Astrocyte (in vitro differentiated cells and primary cell): ENCODE measurements at regions not wholly inside any gene's neighbourhood (a gene's known extent, or its start where the extent isn't known, plus 50 kb on each side); places are given as distances from the start of the nearest gene placed in this dataset.

Source experiments
- DNase-seq: peaks from one replicate; pipeline ENCODE4 v3.0.0-alpha.2; 2010; ENCODE audit warnings: low read depth
- FAIRE-seq: peaks from 2 replicates; lab custom pipeline; 2011; peaks lifted over from hg19 to GRCh38; lab: Jason Lieb, UNC
- H2AFZ ChIP-seq: 2 replicates; pipeline ENCODE4 v1.6.0; 2012; ENCODE audit warnings: low read depth, low read length, inconsistent platforms
- H3K27ac ChIP-seq: 2 replicates; pipeline ENCODE4 v1.5.1; 2011; ENCODE audit warnings: low read depth, low read length, inconsistent platforms
- H3K27me3 ChIP-seq: 2 replicates; pipeline ENCODE4 v1.6.0; 2011; ENCODE audit warnings: low read length, inconsistent platforms; ENCODE audit not compliant: insufficient read depth
- H3K36me3 ChIP-seq: 2 replicates; pipeline ENCODE4 v1.5.1; 2011; ENCODE audit warnings: low read length, inconsistent platforms; ENCODE audit not compliant: insufficient read depth
- H3K4me1 ChIP-seq: 2 replicates; pipeline ENCODE4 v1.5.1; 2011; ENCODE audit warnings: low read length, inconsistent platforms; ENCODE audit not compliant: insufficient read depth
- H3K4me2 ChIP-seq: 2 replicates; pipeline ENCODE4 v1.6.0; 2012; ENCODE audit warnings: low read length, inconsistent platforms
- H3K4me3 ChIP-seq: 2 replicates; pipeline ENCODE4 v1.5.1; 2011; ENCODE audit warnings: low read depth, mild to moderate bottlenecking, low read length, inconsistent platforms; ENCODE audit not compliant: insufficient read depth
- H3K79me2 ChIP-seq: 2 replicates; pipeline ENCODE4 v1.6.0; 2012; ENCODE audit warnings: mild to moderate bottlenecking, low read length, inconsistent platforms; ENCODE audit not compliant: insufficient read depth
- H3K9ac ChIP-seq: 2 replicates; pipeline ENCODE4 v1.6.0; 2012; ENCODE audit warnings: mild to moderate bottlenecking, low read length, inconsistent platforms
- H3K9me3 ChIP-seq: 2 replicates; pipeline ENCODE4 v1.5.1; 2012; ENCODE audit warnings: low read depth, mild to moderate bottlenecking, low read length, inconsistent platforms; ENCODE audit not compliant: insufficient read depth
- H4K20me1 ChIP-seq: 2 replicates; pipeline ENCODE4 v1.6.0; 2012; ENCODE audit warnings: low read length, inconsistent platforms; ENCODE audit not compliant: insufficient read depth
- H3K27ac Mint-ChIP-seq: one replicate; pipeline ENCODE4 v1.8.0; 2021; ENCODE audit warnings: mild to moderate bottlenecking, mixed read lengths; ENCODE audit not compliant: unreplicated experiment
- H3K27me3 Mint-ChIP-seq: one replicate; pipeline ENCODE4 v1.8.0; 2021; ENCODE audit warnings: low read depth, mixed read lengths; ENCODE audit not compliant: unreplicated experiment
- H3K36me3 Mint-ChIP-seq: one replicate; pipeline ENCODE4 v1.8.0; 2021; ENCODE audit warnings: low read depth, mixed read lengths; ENCODE audit not compliant: unreplicated experiment
- H3K4me1 Mint-ChIP-seq: one replicate; pipeline ENCODE4 v1.8.0; 2021; ENCODE audit warnings: low read depth, mixed read lengths; ENCODE audit not compliant: unreplicated experiment
- H3K4me3 Mint-ChIP-seq: one replicate; pipeline ENCODE4 v1.8.0; 2021; ENCODE audit warnings: mild to moderate bottlenecking, moderate library complexity, mixed read lengths; ENCODE audit not compliant: unreplicated experiment
- H3K9me3 Mint-ChIP-seq: one replicate; pipeline ENCODE4 v1.8.0; 2021; ENCODE audit warnings: mild to moderate bottlenecking, mixed read lengths; ENCODE audit not compliant: unreplicated experiment
- EZH2 ChIP-seq: IDR thresholded peaks from 2 replicates; pipeline ENCODE4 v1.6.1; 2012; ENCODE audit warnings: mild to moderate bottlenecking, low read length, inconsistent platforms; ENCODE audit not compliant: insufficient read depth
- TF ChIP-seq, protein P1 (sequence below): IDR thresholded peaks from 2 replicates; pipeline ENCODE4 v1.5.1; 2011; ENCODE audit warnings: low read depth, mild to moderate bottlenecking, inconsistent platforms, low read length, moderate library complexity; ENCODE audit not compliant: insufficient read depth

DNA sequence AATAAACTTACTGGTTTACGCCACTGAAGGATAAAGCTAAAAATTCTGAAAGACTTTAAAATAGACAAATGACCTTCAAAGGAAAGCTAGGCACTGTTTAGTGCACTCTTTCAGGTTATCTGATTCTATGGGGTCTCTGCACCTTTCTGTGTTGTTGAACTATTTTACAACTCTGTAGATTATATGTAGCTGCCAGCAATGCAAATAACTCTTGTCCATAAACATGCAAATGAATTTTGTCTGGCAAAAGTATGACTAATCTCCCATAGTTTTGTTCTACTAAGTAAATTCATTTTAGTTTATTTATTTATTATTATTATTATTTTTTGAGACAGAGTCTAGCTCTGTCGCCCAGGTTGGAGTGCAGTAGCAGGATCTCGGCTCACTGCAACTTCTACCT is 266.3 kb upstream of the CCDC196 start:
- Mint-ChIP-seq H3K9me3 (peaks cover 2% of the 10 kb centered on the region), H3K4me1 (no peaks in the 10 kb centered on the region), H3K27me3 (no peaks in the 10 kb centered on the region), H3K27ac (no peak overlapping the region), H3K36me3 (no peaks in the 10 kb centered on the region), H3K4me3 (no peak overlapping the region)
- TF ChIP-seq, protein P1, sequence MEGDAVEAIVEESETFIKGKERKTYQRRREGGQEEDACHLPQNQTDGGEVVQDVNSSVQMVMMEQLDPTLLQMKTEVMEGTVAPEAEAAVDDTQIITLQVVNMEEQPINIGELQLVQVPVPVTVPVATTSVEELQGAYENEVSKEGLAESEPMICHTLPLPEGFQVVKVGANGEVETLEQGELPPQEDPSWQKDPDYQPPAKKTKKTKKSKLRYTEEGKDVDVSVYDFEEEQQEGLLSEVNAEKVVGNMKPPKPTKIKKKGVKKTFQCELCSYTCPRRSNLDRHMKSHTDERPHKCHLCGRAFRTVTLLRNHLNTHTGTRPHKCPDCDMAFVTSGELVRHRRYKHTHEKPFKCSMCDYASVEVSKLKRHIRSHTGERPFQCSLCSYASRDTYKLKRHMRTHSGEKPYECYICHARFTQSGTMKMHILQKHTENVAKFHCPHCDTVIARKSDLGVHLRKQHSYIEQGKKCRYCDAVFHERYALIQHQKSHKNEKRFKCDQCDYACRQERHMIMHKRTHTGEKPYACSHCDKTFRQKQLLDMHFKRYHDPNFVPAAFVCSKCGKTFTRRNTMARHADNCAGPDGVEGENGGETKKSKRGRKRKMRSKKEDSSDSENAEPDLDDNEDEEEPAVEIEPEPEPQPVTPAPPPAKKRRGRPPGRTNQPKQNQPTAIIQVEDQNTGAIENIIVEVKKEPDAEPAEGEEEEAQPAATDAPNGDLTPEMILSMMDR: no peak
- TF ChIP-seq EZH2: no peak
- Histone ChIP-seq H3K4me2 (no peak overlapping the region), H3K4me1 (no peaks in the 10 kb centered on the region), H3K4me3 (no peak overlapping the region), H3K79me2 (no peaks in the 10 kb centered on the region), H3K27ac (no peak overlapping the region), H2AFZ (no peak overlapping the region), H3K36me3 (no peaks in the 10 kb centered on the region), H4K20me1 (no peaks in the 10 kb centered on the region), H3K9me3 (peaks cover 12% of the 10 kb centered on the region), H3K9ac (no peak overlapping the region), H3K27me3 (no peaks in the 10 kb centered on the region)
- DNase-seq (no peak), FAIRE-seq (no peak)

DNA sequence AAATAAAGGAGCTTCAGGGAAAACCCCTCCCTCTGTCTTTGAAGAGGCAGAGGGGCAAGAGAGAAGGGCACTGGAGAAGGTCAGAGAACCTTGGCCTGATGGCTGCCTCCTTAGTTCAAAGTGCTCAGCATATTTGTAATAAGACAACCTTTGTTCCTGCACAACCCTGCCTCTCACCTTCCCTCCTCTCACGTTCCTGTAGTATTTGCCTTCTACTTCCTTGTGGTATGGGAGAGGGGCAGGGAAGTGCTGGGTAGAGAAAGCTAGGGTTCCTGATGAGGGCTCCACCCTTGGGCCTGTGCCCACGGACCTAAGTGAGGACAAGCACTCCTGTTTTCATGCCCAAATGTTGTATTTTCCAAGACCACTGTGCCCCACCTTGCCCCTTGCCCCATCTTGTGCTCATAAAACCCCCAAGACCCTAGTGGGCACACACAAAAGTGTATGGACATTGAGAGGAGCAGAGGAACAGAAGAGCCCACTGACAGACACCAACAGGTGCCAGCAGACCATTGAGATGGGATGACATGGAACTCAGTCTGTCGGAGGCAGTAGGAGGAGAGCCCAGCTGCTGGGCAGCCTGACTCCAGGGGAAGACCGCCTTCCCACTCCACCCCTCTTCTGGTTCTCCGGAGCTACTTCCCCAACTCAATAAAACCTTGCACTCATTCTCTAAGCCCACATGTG is 261.5 kb upstream of the CCDC196 start:
- Mint-ChIP-seq H3K36me3 (no peaks in the 10 kb centered on the region), H3K27ac (no peak overlapping the region), H3K4me1 (no peaks in the 10 kb centered on the region), H3K4me3 (no peak overlapping the region), H3K9me3 (peaks cover 7% of the 10 kb centered on the region), H3K27me3 (no peaks in the 10 kb centered on the region)
- DNase-seq (no peak), FAIRE-seq (no peak)
- no peaks in the 10 kb centered on the region for H3K9me3 ChIP-seq
- H4K20me1 ChIP-seq: no peaks in the 10 kb centered on the region
- no peak overlapping the region for H3K4me2 ChIP-seq
- no peak overlapping the region for H3K27ac ChIP-seq
- H3K9ac ChIP-seq: no peak overlapping the region
- TF ChIP-seq EZH2: no peak
- TF ChIP-seq, protein P1: no peak
- no peaks in the 10 kb centered on the region for H3K36me3 ChIP-seq
- H2AFZ ChIP-seq: no peak overlapping the region
- H3K4me1 ChIP-seq: peaks cover 5% of the 10 kb centered on the region
- no peak overlapping the region for H3K4me3 ChIP-seq
- H3K79me2 ChIP-seq: no peaks in the 10 kb centered on the region
- H3K27me3 ChIP-seq: no peaks in the 10 kb centered on the region

DNA sequence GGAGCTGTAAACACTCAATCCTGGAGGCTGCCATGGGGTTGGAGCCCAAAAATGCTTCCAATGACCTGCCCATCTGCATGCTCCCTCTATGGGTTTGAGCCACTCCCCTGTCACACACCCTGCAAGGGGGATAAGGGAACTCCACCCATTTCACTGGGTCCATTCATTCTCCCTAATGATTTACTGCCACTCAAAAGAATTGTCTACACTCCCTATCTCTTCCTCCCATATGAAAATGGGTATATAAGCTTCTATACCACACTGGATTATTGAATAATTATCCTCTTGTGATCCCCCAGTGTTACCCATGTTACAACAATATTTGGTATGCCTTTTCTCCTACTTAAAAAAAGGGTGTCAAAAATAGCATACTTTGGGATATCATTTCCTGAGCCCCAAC is 260.8 kb upstream of the CCDC196 start:
- FAIRE-seq (no peak), DNase-seq (no peak)
- Histone ChIP-seq H4K20me1 (no peaks in the 10 kb centered on the region), H3K9ac (no peak overlapping the region), H3K27me3 (no peaks in the 10 kb centered on the region), H3K4me3 (no peak overlapping the region), H3K79me2 (no peaks in the 10 kb centered on the region), H3K36me3 (no peaks in the 10 kb centered on the region), H2AFZ (no peak overlapping the region), H3K9me3 (no peaks in the 10 kb centered on the region), H3K27ac (no peak overlapping the region), H3K4me1 (peaks cover 5% of the 10 kb centered on the region), H3K4me2 (no peak overlapping the region)
- TF ChIP-seq EZH2: no peak
- TF ChIP-seq, protein P1: no peak
- Mint-ChIP-seq H3K27me3 (no peaks in the 10 kb centered on the region), H3K36me3 (no peaks in the 10 kb centered on the region), H3K9me3 (peaks cover 7% of the 10 kb centered on the region), H3K27ac (no peak overlapping the region), H3K4me1 (no peaks in the 10 kb centered on the region), H3K4me3 (no peak overlapping the region)
